ENCODE measurements at regions not wholly inside any gene's neighbourhood (a gene's known extent, or its start where the extent isn't known, plus 50 kb on each side); places are given as distances from the start of the nearest gene placed in this dataset.
A peak's percentile ranks its signal among the peaks of the same experiment; 100 is the strongest.
"Not testable (repeated sequence)": the region's sequence is repeated elsewhere in the genome, so short reads cannot be mapped to it uniquely, and the experiment has no call there.

- no peak for DNase-seq
Measured at GRCh38 chr21:28581976-28582375, 410.7 kb downstream of the LTN1 start.

DNA sequence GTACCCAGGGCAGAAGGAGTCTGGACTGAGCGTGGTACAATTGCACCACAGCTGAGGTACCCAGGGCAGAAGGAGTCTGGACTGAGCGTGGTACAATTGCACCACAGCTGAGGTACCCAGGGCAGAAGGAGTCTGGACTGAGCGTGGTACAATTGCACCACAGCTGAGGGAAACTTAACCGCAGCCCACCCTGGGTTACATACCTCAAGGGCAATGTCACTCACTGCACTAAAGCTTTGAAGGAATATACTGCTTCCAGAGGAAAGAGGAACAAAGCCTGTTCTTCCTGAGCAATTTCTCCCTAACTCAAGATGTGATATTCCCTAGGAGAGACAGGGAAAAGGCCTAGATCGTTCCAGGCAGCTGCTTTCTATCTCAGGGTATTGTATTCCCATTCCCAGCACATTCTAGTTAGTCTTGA is 411.4 kb downstream of the LTN1 start:
- not testable (repeated sequence) for DNase-seq

- DNase-seq: no peak
Measured at GRCh38 chr21:28580585-28580984, 412.1 kb downstream of the LTN1 start.

DNA sequence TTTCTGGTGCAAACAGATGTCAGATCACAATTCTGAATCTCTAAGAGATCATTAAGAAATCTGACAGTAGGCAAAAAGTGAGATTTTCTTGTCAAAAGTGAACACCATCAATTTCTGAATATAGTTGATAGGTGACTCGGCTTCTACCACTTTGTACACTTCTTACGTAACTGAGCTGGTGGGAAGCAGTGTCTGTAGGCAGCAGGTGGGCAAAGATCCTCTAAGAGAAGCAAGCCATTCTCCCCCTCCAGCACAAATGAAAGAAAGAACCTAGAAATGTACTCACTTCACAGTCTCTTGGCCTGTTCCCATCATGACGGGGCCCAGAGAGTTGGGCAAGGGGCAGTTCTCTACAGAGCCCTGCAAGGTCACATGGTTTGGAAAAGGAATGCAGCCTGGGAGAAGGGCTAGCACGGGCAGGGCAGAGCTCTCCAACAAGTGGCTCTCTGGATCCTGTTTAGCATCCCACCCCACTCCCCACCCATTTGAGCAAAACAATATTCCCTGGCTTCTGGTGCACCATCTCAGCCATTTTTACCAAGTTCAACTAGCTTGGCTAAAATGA is 412.6 kb downstream of the LTN1 start:
- no peak for DNase-seq

GRCh38 chr21:28568692-28569091 is 424.0 kb downstream of the LTN1 start:
- DNase-seq: no peak

DNA sequence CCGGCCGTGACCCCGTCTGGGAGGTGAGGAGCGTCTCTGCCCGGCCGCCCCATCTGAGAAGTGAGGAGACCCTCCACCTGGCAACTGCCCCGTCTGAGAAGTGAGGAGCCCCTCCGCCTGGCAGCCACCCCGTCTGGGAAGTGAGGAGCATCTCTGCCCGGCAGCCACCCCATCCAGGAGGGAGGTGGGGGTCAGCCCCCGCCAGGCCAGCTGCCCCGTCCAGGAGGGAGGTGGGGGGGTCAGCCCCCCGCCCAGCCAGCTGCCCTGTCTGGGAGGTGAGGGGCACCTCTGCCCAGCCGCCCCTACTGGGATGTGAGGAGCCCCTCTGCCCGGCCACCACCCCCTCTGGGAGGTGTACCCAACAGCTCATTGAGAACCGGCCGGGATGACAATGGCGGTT is 428.7 kb downstream of the LTN1 start:
- DNase-seq: not testable (repeated sequence)

DNA sequence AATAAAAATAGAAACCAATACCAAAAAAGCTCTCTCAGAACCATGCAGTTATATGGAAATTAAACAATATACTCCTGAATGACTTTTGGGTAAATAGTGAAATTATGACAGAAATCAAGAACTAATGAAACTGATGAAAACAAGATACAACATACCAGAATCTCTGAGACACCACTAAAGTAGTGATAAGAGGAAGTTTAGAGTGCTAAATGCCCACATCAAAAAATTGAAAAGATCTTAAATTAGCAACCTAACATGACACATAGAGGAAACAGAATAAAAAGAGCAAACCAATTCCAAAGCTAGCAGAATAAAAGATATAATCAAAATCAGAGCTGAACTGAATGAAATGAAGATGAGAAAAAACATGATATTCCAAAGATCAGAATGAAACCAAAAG is 430.9 kb downstream of the LTN1 start:
- DNase-seq: no peak

DNA sequence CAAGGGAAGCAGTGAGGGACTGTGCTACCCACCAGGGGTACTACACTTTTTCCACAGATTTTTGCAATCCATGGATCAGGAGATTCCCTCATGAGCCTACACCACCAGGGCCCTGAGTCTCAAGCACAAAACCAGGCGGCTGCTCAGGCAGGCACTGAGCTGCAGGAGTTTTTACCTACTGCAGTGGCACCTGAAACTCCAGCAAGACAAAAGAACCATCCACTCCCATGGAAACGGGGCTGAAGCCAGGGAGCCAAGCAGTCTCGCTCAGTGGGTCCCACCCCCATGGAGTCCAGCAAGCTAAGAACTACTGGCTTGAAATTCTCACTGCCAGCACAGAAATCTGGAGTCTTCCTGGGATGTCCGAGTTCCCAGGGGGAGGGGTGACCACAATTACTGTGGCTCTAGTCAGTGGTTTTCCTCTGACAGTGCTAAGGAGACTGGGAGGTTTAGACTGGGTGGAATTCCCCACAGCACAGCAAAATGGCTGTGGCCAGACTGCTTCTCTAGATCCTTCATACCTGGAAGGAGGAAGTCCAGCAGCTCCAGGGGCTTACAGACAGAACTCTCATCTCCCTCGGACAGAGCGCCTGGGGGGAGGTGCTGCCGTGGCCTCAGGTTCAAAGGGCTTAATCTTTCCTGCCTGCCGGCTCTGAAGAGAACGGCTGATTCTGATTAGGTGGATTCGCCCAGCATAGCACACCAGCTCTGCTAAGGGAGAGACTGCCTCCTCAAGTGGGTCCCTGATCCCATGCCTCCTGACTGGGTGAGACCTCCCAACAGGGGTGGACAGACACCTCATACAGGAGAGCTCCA is 437.8 kb downstream of the LTN1 start:
- DNase-seq: no peak

DNA sequence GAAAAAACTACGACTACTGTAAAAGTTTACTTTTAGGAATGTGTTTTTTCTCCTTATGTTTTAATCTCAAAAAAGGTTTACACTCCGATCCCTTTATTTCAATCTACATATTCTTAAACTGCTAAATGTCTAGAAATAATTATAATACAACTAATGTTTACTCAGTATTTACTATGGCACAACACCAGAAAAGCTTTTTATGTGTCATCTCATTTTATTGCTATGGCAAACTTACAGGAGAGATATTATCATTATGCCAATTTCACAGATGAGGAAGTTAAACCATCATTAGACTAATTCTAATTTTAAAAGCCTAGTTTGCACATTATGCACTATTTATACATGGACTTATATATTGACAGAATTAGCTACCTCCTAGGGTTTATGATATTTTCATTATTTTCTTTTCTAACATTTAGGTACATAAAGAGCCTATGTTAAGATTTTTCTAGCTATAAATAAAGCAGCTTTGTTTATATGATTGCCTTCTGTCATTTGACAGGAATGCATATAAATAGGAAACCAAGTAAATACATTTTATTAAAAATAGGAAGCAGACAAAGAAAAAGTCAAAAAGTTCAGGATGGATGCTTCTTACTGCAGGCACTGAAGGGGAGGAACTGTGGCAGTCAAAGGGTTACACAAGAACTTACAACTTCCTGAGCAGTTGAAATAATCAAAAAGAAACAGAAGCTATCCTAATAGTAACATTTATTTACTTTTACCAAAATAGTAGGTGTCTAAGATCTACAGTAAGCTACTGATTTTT is 442.4 kb downstream of the LTN1 start:
- DNase-seq: no peak

DNA sequence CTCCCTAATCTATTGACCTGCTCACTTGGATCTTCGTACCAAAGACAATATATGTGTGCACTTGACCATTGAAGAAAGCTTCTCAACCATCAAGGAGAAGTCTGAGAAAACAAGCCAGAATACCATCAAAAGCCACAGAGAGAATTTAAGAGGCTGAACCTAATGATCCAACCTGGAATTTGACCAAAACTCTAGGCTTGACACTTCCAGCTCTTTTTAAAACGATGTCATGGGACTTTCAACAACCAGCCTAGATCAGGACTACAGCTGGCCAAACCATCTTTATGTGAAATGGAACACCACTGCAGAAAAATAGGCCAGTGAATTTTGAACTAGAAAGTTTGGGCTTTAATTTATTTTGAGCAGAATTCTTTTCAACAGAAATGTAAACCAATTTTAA is 444.4 kb downstream of the LTN1 start:
- no peak for DNase-seq

DNA sequence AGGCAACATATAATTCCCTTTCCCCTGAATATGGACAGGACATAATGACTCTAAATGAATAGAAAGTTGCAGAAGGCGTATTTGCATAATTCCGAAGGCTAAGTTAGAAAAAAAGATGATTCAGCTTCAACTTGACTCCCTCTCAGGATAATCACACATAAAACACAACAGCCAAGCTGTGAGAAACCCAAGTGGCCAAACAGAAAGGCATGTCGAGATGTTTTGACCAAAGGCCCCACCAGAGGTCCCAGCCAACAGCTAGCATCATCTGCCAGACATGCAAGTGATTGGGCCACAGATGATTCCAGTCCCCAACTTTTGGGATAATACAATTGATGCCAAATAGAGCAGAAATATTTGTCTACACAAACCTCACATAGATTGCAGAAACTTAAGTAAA is 444.9 kb downstream of the LTN1 start:
- DNase-seq: no peak

GRCh38 chr21:28543975-28544374 is 448.7 kb downstream of the LTN1 start:
- DNase-seq: no peak

- no peak for DNase-seq
Measured at GRCh38 chr21:28541371-28542112, 451.1 kb downstream of the LTN1 start.

DNA sequence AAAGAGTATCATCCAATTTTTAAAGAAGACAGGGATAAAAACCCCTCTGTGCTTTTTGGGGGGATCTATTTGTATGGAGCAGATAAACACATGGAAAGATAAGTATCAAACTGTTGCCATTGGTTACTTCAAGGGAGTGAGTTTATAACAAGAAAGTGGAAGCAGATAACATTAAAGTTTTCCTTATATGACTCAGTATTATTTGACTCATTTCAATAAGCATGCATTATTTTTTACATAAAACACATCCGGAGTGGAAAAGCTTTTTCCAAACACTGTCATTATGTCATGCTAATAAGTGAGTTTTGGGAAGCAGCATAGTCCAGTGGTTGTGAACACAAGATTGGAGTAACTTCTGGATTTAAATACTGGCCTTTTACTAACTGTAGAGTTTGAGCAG is 452.2 kb downstream of the LTN1 start:
- DNase-seq: no peak

GRCh38 chr21:28539623-28539988 is 453.1 kb downstream of the LTN1 start:
- DNase-seq: no peak

GRCh38 chr21:28538987-28539622 is 453.6 kb downstream of the LTN1 start:
- no peak for DNase-seq

- no peak for DNase-seq
Measured at GRCh38 chr21:28537371-28538079, 455.2 kb downstream of the LTN1 start.

DNA sequence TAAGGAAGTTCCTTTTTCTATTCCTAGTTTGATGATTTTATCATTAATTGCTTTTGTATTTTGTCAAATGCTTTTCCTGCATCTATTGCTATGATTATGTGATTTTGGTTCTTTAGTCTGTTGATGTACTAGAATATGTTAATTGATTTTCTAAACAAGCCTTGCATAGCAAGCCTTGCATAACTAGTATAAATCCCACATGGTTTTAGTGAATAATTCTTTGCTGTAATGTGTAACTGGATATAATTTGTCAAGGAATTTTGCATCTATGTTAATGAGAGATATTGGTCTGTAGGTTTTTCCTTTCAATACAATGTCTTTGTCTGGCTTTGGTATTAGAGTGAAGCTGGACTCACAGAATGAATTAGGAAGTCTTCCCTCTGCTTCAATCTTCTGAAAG is 460.2 kb downstream of the LTN1 start:
- no peak for DNase-seq

- no peak for DNase-seq
Measured at GRCh38 chr21:28523367-28523766, 469.3 kb downstream of the LTN1 start.

DNA sequence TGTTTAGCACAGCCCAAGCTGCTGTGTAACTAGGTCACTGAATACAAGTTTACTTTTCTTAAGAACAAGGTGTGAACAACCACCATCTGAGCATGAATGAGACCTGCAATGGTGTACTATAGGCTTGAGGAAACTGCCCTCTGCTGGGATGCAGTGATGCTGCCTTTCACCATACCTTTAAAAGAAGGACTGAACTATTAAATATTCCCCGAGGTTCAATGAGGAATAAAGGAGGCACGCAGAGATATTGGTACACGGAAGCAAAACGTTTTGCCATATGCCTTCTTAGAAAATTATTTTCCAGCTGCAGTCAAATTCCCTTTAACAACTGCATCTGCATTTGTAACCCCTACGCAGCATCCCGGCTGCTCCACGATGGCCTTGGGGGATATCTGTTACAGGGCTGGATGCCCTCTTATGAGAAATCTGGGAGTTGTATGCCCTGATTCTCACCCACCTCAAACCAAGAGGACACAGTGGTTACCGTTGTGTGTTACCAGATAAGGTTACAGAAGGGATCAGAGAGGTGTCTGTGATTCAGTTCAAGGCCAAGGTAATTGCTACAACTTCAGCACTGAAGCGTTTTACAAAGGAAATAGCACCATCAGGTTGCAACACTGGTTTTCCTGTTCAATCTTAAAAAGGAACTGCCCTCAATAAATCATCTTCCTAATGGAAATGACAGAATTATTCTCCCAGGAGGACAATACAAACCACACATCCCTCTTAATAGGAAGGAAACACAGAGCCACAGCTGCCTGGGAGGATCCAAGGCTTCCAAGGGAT is 470.5 kb downstream of the LTN1 start:
- DNase-seq: peak; percentile 30 to 45

DNA sequence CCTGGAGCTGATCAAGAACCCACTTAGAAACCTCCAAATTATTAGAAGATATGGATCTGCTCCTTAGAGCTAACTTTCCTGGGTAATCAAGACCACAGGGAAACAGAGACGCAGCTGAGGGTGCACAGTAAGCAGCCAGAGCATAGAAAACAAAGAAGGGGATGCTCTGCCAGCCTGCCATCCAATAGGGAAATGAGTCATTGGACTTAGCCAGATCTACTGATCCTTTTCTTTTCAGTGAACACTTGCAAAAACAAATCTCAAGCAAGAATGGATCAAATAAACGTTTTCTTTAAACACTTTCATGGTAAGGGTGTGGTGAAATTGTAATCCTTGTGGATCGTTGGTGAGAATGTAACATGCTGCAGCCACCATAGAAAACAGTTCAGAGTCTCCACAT is 474.0 kb downstream of the LTN1 start:
- DNase-seq: no peak

All from NCI-H524 (cell line).